OCI-LY7 (cell line): ENCODE measurements at regions not wholly inside any gene's neighbourhood (a gene's known extent, or its start where the extent isn't known, plus 50 kb on each side); places are given as distances from the start of the nearest gene placed in this dataset.

Source experiments
- BruUV-seq: library from RNA; stranded (reverse); fragments of 400-500 nt; replicated peaks from 2 replicates; lab custom pipeline; 2021; lab: Mats Ljungman, UMichigan
- CTCF ChIA-PET: fragments of 300-600 bp; sonication (Branson Sonifier 250); formaldehyde crosslinking; loops from one replicate; lab custom pipeline; 2022; ENCODE audit warnings: antibody characterized with exemption; ENCODE audit not compliant: unreplicated experiment; lab: Charles Lee
- POLR2A ChIA-PET: fragments of 300-600 bp; sonication (Branson Sonifier 250); formaldehyde crosslinking; loops from one replicate; lab custom pipeline; 2022; ENCODE audit warnings: antibody characterized with exemption; lab: Charles Lee
- DNase-seq: peaks from one replicate; pipeline ENCODE4 v3.0.0-alpha.2; 2015; ENCODE audit warnings: low spot score
- H2AFZ ChIP-seq: fragments of 200-600 bp; sonication (generic), shearing (Covaris generic); 2 replicates; pipeline ENCODE4 v1.6.1; 2014; ENCODE audit warnings: mild to moderate bottlenecking, antibody characterized with exemption, low read length, moderate library complexity
- H3K27ac ChIP-seq: fragments of 200-600 bp; sonication (generic); 2 replicates; pipeline ENCODE4 v1.5.1; 2014; ENCODE audit warnings: mixed run types, low read depth, mild to moderate bottlenecking, moderate library complexity, low read length, inconsistent platforms; ENCODE audit not compliant: poor library complexity, severe bottlenecking
- H3K36me3 ChIP-seq: fragments of 200-600 bp; sonication (generic); 2 replicates; pipeline ENCODE4 v1.6.1; 2014; ENCODE audit warnings: mild to moderate bottlenecking, antibody characterized with exemption, low read length, moderate library complexity, mixed read lengths; ENCODE audit not compliant: insufficient read depth
- H3K4me1 ChIP-seq: fragments of 200-600 bp; sonication (generic); 2 replicates; pipeline ENCODE4 v1.5.1; 2014; ENCODE audit warnings: mild to moderate bottlenecking, low read length; ENCODE audit not compliant: insufficient read depth, poor library complexity, severe bottlenecking
- H3K4me2 ChIP-seq: fragments of 200-600 bp; sonication (generic); 2 replicates; pipeline ENCODE4 v1.6.1; 2014; ENCODE audit warnings: mild to moderate bottlenecking, low read length
- H3K4me3 ChIP-seq: fragments of 200-600 bp; sonication (generic); 2 replicates; pipeline ENCODE4 v1.5.1; 2014; ENCODE audit warnings: mild to moderate bottlenecking, low read depth, low read length; ENCODE audit not compliant: poor library complexity, severe bottlenecking
- H3K79me2 ChIP-seq: fragments of 200-600 bp; sonication (generic); 2 replicates; pipeline ENCODE4 v1.6.1; 2016; ENCODE audit warnings: low read depth, mild to moderate bottlenecking, low read length, moderate library complexity, mixed read lengths; ENCODE audit not compliant: insufficient read depth
- H3K9me2 ChIP-seq: fragments of 200-600 bp; sonication (generic); 2 replicates; pipeline ENCODE4 v1.6.1; 2016; ENCODE audit warnings: mild to moderate bottlenecking, low read length, mixed read lengths; ENCODE audit not compliant: insufficient read depth
- H3K9me3 ChIP-seq: fragments of 200-600 bp; sonication (generic); 2 replicates; pipeline ENCODE4 v1.6.1; 2014; ENCODE audit warnings: mild to moderate bottlenecking, mixed run types, low read length, mixed read lengths
- H4K20me1 ChIP-seq: fragments of 200-600 bp; sonication (generic); 2 replicates; pipeline ENCODE4 v1.6.1; 2014; ENCODE audit warnings: mild to moderate bottlenecking, antibody characterized with exemption, low read length, moderate library complexity, mixed read lengths; ENCODE audit not compliant: insufficient read depth
- EZH2phosphoT487 ChIP-seq: fragments of 200-600 bp; sonication (generic); IDR thresholded peaks from 2 replicates; pipeline ENCODE4 v1.6.1; 2018; ENCODE audit warnings: low read depth, borderline replicate concordance, mild to moderate bottlenecking, mixed run types, antibody characterized with exemption, low read length, moderate library complexity, mixed read lengths
- intact Hi-C: fragments of 100-400 bp; cut with micrococcal nuclease; formaldehyde crosslinking; loops from one replicate; pipeline ENCODE4 v1.10.0; 2022; ENCODE audit not compliant: unreplicated experiment
- TF ChIP-seq, protein P1 (sequence below): fragments of 200-600 bp; sonication (generic); conservative IDR thresholded peaks from 2 replicates; pipeline ENCODE4 v1.5.1; 2014; ENCODE audit warnings: mild to moderate bottlenecking, antibody characterized with exemption, low read length, moderate library complexity, mixed read lengths

DNA sequence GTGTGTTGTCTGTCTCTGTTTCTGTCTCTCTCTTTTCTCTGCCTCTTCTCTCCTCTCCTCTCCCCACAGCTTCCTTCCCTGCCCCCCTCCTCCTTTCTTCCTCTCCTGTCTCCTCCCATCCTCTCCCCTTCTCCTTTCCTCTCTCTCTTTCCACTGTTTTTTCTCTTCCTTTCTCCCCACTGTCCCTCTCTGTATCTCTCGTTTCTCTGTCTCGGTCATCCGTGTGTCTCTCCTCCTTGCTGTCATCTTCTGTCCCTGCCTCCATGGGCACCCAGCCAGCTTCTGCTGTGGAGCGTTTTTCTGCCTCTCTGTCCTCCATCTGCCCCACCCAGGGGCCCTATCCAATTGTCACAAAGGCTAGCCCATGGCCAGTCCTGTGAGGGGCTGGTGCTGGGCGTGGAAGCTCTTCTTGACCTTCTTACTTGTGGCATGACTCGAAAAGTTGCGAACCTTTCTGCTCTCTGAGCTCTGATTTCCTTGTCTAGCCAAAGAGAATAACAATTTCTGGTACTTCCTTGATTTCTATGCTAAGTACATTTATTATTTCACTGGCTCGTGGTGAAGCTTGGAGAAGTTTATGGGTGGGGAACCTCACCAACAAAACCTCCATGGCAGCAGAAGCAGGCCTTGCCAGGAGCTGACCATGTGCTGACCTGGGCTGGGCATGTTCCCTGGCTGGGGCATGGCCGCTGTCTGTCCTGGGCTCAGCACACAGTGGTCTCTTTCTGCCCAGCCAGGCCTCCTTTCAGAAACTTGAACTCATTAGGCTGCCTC, 69.3 kb downstream of the CEBPB start:
- no peak for DNase-seq
- no peak overlapping the region for H3K4me2 ChIP-seq
- no peaks in the 10 kb centered on the region for H3K9me3 ChIP-seq
- H3K36me3 ChIP-seq, result no peaks in the 10 kb centered on the region
- H2AFZ ChIP-seq, result no peak overlapping the region
- no peaks in the 10 kb centered on the region for H4K20me1 ChIP-seq
- ChIA-PET CTCF (interaction anchor here (0.6 kb wide), 1 partner anchor 15 kb away, joined by 3 read pairs; no protein-coding TSS in a partner anchor), POLR2A (no interaction called here)
- intact Hi-C loops, result no loop called here
- BruUV-seq, result no TSS peak
- no peaks in the 10 kb centered on the region for H3K4me1 ChIP-seq
- H3K4me3 ChIP-seq, result no peak overlapping the region
- no peaks in the 10 kb centered on the region for H3K79me2 ChIP-seq
- no peak overlapping the region for H3K27ac ChIP-seq
- TF ChIP-seq, protein P1, sequence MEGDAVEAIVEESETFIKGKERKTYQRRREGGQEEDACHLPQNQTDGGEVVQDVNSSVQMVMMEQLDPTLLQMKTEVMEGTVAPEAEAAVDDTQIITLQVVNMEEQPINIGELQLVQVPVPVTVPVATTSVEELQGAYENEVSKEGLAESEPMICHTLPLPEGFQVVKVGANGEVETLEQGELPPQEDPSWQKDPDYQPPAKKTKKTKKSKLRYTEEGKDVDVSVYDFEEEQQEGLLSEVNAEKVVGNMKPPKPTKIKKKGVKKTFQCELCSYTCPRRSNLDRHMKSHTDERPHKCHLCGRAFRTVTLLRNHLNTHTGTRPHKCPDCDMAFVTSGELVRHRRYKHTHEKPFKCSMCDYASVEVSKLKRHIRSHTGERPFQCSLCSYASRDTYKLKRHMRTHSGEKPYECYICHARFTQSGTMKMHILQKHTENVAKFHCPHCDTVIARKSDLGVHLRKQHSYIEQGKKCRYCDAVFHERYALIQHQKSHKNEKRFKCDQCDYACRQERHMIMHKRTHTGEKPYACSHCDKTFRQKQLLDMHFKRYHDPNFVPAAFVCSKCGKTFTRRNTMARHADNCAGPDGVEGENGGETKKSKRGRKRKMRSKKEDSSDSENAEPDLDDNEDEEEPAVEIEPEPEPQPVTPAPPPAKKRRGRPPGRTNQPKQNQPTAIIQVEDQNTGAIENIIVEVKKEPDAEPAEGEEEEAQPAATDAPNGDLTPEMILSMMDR, result no peak
- TF ChIP-seq EZH2phosphoT487, result no peak
- no peaks in the 10 kb centered on the region for H3K9me2 ChIP-seq

GRCh38 chr20:50260479-50261221, 70.0 kb downstream of the CEBPB start:
- Histone ChIP-seq H2AFZ (no peak overlapping the region), H3K9me2 (no peaks in the 10 kb centered on the region), H3K9me3 (no peaks in the 10 kb centered on the region), H3K4me1 (no peaks in the 10 kb centered on the region), H4K20me1 (no peaks in the 10 kb centered on the region), H3K79me2 (no peaks in the 10 kb centered on the region), H3K27ac (no peak overlapping the region), H3K36me3 (no peaks in the 10 kb centered on the region), H3K4me3 (no peak overlapping the region), H3K4me2 (no peak overlapping the region)
- TF ChIP-seq, protein P1, result no peak
- TF ChIP-seq EZH2phosphoT487, result no peak
- POLR2A ChIA-PET, result no interaction called here
- intact Hi-C loops, result no loop called here
- DNase-seq, result no peak
- BruUV-seq, result no TSS peak
- CTCF ChIA-PET, result no interaction called here
